ENCODE measurements at regions not wholly inside any gene's neighbourhood (a gene's known extent, or its start where the extent isn't known, plus 50 kb on each side); places are given as distances from the start of the nearest gene placed in this dataset.

DNA sequence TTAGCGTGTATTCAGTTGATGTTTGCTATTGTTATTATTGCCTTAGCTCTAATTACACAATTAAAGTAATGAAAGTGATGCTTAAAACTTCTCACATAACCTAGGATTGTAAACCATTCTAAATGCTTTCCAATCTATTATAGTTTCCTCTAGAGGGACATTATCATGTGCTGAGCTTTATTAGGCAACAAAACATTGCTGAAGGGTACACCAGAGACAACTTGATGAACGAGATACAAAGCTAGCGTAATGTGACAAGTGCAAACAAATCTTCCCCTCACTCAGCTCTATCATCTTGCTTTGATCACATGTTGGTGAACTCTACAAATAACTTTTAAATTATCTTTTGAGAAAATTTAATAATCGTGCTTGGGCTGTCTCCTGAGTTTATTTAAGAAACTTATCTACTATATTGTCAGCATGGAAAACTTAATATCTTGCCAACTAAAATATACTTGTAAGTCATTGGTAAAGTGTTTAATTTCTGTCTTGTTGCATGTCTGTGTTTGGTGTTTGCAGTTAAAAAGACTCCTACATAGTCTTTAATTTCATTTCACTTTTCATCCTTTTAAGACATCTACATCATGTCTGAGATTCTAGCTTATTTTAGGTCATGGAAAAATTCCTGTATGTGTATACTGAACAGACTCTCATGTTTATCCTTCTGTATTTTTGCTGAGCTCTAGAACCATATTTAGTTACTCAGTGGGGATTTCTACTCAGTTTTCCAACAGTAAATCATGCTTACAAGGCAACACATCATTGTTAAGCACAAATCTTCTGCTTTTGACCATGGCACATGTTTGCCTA, 104.2 kb upstream of the ADAMTS5 start:
- TF ChIP-seq, protein P1, sequence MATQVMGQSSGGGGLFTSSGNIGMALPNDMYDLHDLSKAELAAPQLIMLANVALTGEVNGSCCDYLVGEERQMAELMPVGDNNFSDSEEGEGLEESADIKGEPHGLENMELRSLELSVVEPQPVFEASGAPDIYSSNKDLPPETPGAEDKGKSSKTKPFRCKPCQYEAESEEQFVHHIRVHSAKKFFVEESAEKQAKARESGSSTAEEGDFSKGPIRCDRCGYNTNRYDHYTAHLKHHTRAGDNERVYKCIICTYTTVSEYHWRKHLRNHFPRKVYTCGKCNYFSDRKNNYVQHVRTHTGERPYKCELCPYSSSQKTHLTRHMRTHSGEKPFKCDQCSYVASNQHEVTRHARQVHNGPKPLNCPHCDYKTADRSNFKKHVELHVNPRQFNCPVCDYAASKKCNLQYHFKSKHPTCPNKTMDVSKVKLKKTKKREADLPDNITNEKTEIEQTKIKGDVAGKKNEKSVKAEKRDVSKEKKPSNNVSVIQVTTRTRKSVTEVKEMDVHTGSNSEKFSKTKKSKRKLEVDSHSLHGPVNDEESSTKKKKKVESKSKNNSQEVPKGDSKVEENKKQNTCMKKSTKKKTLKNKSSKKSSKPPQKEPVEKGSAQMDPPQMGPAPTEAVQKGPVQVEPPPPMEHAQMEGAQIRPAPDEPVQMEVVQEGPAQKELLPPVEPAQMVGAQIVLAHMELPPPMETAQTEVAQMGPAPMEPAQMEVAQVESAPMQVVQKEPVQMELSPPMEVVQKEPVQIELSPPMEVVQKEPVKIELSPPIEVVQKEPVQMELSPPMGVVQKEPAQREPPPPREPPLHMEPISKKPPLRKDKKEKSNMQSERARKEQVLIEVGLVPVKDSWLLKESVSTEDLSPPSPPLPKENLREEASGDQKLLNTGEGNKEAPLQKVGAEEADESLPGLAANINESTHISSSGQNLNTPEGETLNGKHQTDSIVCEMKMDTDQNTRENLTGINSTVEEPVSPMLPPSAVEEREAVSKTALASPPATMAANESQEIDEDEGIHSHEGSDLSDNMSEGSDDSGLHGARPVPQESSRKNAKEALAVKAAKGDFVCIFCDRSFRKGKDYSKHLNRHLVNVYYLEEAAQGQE (IDR thresholded peaks at IDR 0.05; ENCODE audit: low read depth) = no peak
- TF ChIP-seq TAF1 (IDR thresholded peaks at IDR 0.05; ENCODE audit: low read depth) (no peak), ZBTB7A (IDR thresholded peaks at IDR 0.05; ENCODE audit: low read depth) (no peak), FOXM1 (IDR thresholded peaks at IDR 0.05; ENCODE audit: borderline replicate concordance, low read depth) (no peak), YY1 (IDR thresholded peaks at IDR 0.05; ENCODE audit: low read depth) (no peak), MAX (IDR thresholded peaks at IDR 0.05) (no peak), CEBPB (IDR thresholded peaks at IDR 0.05) (no peak)

Measured in Ishikawa (cell line).